ENCODE measurements at regions not wholly inside any gene's neighbourhood (a gene's known extent, or its start where the extent isn't known, plus 50 kb on each side); places are given as distances from the start of the nearest gene placed in this dataset.
"Not testable (repeated sequence)": the region's sequence is repeated elsewhere in the genome, so short reads cannot be mapped to it uniquely, and the experiment has no call there.

DNA sequence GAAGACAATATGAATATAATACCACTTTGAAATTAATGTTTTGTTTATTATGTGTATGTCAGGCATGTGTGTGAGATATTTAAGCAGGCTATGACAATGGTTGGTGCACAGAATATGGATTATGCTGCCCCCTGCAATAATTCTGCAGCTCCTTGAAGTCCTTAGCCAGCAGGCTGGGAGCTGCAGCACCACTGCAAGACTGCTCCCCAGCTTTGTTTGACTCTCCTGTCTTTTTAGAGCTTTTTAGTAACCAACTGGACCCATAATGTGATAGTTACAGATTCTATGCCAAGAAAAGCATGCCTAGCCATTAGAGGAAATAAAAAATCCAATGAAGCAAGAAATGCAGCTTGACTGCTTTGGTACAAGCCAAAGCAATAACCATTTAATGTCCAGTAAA is 535.1 kb downstream of the TMEM135 start:
- DNase-seq, result no peak
- no peak overlapping the region for H3K4me3 ChIP-seq
- no peaks in the 10 kb centered on the region for H3K36me3 ChIP-seq
- TF ChIP-seq, protein P1, sequence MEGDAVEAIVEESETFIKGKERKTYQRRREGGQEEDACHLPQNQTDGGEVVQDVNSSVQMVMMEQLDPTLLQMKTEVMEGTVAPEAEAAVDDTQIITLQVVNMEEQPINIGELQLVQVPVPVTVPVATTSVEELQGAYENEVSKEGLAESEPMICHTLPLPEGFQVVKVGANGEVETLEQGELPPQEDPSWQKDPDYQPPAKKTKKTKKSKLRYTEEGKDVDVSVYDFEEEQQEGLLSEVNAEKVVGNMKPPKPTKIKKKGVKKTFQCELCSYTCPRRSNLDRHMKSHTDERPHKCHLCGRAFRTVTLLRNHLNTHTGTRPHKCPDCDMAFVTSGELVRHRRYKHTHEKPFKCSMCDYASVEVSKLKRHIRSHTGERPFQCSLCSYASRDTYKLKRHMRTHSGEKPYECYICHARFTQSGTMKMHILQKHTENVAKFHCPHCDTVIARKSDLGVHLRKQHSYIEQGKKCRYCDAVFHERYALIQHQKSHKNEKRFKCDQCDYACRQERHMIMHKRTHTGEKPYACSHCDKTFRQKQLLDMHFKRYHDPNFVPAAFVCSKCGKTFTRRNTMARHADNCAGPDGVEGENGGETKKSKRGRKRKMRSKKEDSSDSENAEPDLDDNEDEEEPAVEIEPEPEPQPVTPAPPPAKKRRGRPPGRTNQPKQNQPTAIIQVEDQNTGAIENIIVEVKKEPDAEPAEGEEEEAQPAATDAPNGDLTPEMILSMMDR (IDR thresholded peaks at IDR 0.05), result no peak
- H3K27ac ChIP-seq, result no peak overlapping the region
- H3K9me3 ChIP-seq, result no peaks in the 10 kb centered on the region
- intact Hi-C loops (cut with DNase I), result no loop called here
- no peaks in the 10 kb centered on the region for H3K4me1 ChIP-seq
- no peaks in the 10 kb centered on the region for H3K27me3 ChIP-seq
- ATAC-seq, result no peak

DNA sequence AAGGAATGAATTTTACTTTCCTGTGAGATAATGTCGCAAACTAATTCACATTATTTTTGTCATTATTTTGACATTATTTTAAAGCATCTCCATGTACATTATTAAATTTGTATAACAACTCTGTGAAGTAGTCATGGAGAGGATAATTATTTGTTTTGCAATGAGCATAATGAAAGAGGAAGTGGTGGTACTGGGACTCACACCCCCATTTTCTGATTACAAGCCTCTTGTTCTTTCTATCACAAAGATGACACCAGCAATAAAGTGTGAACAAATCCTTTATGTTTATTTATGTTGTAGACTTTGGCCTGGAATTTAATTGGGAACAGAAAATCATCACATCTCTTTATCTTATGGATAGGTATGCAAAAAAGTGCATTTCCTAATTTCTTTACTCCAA is 522.6 kb downstream of the TMEM135 start:
- Histone ChIP-seq H3K36me3 (no peaks in the 10 kb centered on the region), H3K27me3 (no peaks in the 10 kb centered on the region), H3K4me1 (no peaks in the 10 kb centered on the region), H3K9me3 (no peaks in the 10 kb centered on the region), H3K27ac (no peak overlapping the region), H3K4me3 (no peak overlapping the region)
- intact Hi-C loops (cut with DNase I), result no loop called here
- ATAC-seq (no peak), DNase-seq (no peak)
- TF ChIP-seq, protein P1 (IDR thresholded peaks at IDR 0.05), result no peak

DNA sequence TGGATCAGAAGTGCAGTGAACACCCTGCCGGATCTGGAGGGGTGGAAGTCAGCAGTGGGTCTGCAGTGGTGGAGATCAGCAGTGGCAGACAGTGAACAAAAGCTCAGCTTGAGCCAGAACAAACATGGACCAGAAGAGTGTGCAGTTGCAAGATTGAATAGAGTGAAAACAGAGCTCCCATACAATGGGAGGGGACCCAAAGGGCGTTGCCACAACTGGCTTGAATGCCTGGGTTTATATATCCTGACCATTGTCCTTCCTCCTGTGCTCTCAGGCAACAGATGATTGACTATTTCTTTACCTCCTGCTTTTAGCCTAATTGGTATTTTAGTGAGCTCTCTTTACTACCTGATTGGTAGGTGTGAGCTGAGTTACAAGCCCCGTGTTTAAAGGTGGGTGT is 522.1 kb downstream of the TMEM135 start:
- H3K4me3 ChIP-seq; H3K36me3 ChIP-seq; H3K9me3 ChIP-seq; H3K27me3 ChIP-seq; DNase-seq; H3K4me1 ChIP-seq; ATAC-seq; intact Hi-C loops (cut with DNase I); H3K27ac ChIP-seq: not testable (repeated sequence)

DNA sequence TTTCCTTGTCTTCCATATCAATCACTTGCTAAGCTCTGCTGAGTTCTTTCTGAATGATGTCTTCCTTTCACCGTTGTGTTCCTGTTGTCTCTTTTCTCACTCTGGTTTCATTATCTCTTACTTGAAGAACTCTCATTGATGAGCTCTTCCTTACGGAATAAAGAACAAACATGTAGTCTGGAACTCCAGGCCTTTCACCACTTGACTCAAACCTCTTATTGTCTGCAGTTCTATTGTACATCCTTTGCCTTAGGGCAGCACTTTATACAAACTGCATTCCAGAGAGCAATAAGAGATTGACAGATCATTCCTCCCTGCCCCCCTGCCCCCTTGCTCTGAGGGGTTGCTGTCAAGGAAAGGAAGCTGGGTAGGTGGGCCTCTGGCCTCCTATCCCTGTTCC is 517.4 kb downstream of the TMEM135 start:
- TF ChIP-seq, protein P1 (IDR thresholded peaks at IDR 0.05), result no peak
- Histone ChIP-seq H3K27ac (no peak overlapping the region), H3K9me3 (no peaks in the 10 kb centered on the region), H3K27me3 (no peaks in the 10 kb centered on the region), H3K4me3 (no peak overlapping the region), H3K36me3 (no peaks in the 10 kb centered on the region), H3K4me1 (no peaks in the 10 kb centered on the region)
- intact Hi-C loops (cut with DNase I), result no loop called here
- DNase-seq, result no peak
- no peak for ATAC-seq

DNA sequence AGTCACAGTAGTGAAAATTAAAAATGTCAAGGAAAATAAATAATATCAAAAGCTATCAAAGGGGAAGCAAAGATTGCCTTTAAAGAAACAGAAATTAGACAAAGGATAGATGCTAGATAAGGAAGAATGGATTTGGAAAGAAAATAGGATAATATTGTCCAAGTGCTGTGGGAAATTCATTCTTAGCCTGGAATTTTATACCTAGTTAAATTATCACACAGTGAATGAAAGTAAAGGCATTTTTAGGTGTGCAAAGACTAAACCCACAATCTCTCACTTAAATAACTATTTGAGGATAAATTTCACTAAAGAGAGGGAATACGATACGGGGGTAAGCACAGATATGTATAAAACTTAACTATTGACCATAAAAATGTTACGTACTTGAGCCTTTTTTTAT is 511.1 kb downstream of the TMEM135 start:
- Histone ChIP-seq H3K9me3 (no peaks in the 10 kb centered on the region), H3K4me3 (no peak overlapping the region), H3K27ac (no peak overlapping the region), H3K36me3 (no peaks in the 10 kb centered on the region), H3K4me1 (no peaks in the 10 kb centered on the region), H3K27me3 (no peaks in the 10 kb centered on the region)
- TF ChIP-seq, protein P1 (IDR thresholded peaks at IDR 0.05), result no peak
- intact Hi-C loops (cut with DNase I), result no loop called here
- DNase-seq (no peak), ATAC-seq (no peak)

DNA sequence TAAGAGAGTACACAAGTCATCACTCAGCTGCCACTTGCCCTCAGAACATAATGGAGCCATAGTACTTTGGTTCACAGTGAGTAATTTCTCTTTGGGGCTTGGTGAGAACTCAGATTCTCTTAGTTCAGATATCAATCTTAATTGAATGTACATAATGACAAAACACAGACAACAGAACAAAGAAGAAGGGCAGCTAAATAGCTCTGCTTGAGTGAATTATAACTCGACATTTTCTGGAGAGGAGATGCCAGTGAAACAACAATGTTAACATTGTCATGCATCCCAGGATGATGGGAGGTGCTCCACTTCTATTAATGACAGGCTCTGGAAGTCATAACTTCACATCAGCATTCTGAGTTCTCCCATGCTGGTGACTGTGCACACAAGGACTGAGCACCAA is 508.1 kb downstream of the TMEM135 start:
- no peak overlapping the region for H3K4me3 ChIP-seq
- intact Hi-C loops (cut with DNase I), result no loop called here
- no peak for ATAC-seq
- H3K36me3 ChIP-seq, result no peaks in the 10 kb centered on the region
- H3K4me1 ChIP-seq, result no peaks in the 10 kb centered on the region
- TF ChIP-seq, protein P1 (IDR thresholded peaks at IDR 0.05), result no peak
- H3K9me3 ChIP-seq, result no peaks in the 10 kb centered on the region
- H3K27ac ChIP-seq, result no peak overlapping the region
- DNase-seq, result no peak
- no peaks in the 10 kb centered on the region for H3K27me3 ChIP-seq

All from upper lobe of right lung (tissue), 1 donor.